GM12878 (cell line): ENCODE measurements at regions not wholly inside any gene's neighbourhood (a gene's known extent, or its start where the extent isn't known, plus 50 kb on each side); places are given as distances from the start of the nearest gene placed in this dataset.

ENCODE experiments used
- ATAC-seq: fragments of 200-7000 bp; cut with Tn5 transposase; 3 replicates; pipeline ENCODE4 v1.9.1; 2020; ENCODE audit warnings: mild to moderate bottlenecking, moderate library complexity
- BruUV-seq: library from RNA; stranded (reverse); fragments of 400-500 nt; replicated peaks from 2 replicates; lab custom pipeline; 2021; lab: Mats Ljungman, UMichigan
- CTCF ChIA-PET: fragments of 300-600 bp; sonication (Branson Sonifier 250); formaldehyde crosslinking; extraction: SDS; loops from one replicate; lab custom pipeline; 2021; ENCODE audit warnings: inconsistent platforms; lab: Yijun Ruan, JAX
- POLR2A ChIA-PET: fragments of 350-600 bp; formaldehyde crosslinking; extraction: SDS; loops from one replicate; lab custom pipeline; 2021; ENCODE audit warnings: inconsistent platforms; lab: Charles Lee
- RAD21 ChIA-PET: fragments of 300-600 bp; sonication (Branson Sonifier 250); formaldehyde crosslinking; loops from one replicate; lab custom pipeline; 2023; ENCODE audit warnings: antibody characterized with exemption; ENCODE audit not compliant: unreplicated experiment; lab: Charles Lee
- SMC1A ChIA-PET: fragments of 300-600 bp; sonication (Branson Sonifier 250); formaldehyde crosslinking; loops from one replicate; lab custom pipeline; 2023; ENCODE audit not compliant: unreplicated experiment, uncharacterized antibody; lab: Charles Lee
- DNase-seq: peaks from one replicate; pipeline ENCODE4 v3.0.0-alpha.2; 2011; ENCODE audit warnings: low read depth, low spot score
- FAIRE-seq: peaks from 3 replicates; lab custom pipeline; 2011; peaks lifted over from hg19 to GRCh38; lab: Jason Lieb, UNC
- H2AFZ ChIP-seq: 2 replicates; pipeline ENCODE4 v1.6.0; 2011; ENCODE audit warnings: low read depth, low read length, control low read depth; ENCODE audit not compliant: control insufficient read depth
- H3K27ac ChIP-seq: 2 replicates; pipeline ENCODE4 v1.5.1; 2011; ENCODE audit warnings: control low read depth; ENCODE audit not compliant: control insufficient read depth, insufficient read depth
- H3K27me3 ChIP-seq, 2 experiments: replicated peaks in 1 of 2; 2 replicates each; pipeline versions ENCODE4 v1.6.0 to v1.6.1; 2011; ENCODE audit warnings: low read length in 1 of 2; ENCODE audit not compliant: control insufficient read depth in 2 of 2, insufficient read depth in 2 of 2
- H3K36me3 ChIP-seq, 2 experiments: 2 replicates each; pipeline ENCODE4 v1.5.1; 2011; ENCODE audit warnings: low read length in 1 of 2; ENCODE audit not compliant: control insufficient read depth in 2 of 2, insufficient read depth in 2 of 2
- H3K4me1 ChIP-seq: 2 replicates; pipeline ENCODE4 v1.6.1; 2011; ENCODE audit warnings: mild to moderate bottlenecking, low read length, moderate library complexity, mixed read lengths; ENCODE audit not compliant: control insufficient read depth, insufficient read depth
- H3K4me2 ChIP-seq: 2 replicates; pipeline ENCODE4 v1.6.0; 2011; ENCODE audit warnings: control low read depth; ENCODE audit not compliant: control insufficient read depth, insufficient read depth
- H3K4me3 ChIP-seq: fragments of 200-600 bp; sonication (generic); 2 replicates; pipeline ENCODE4 v1.5.1; 2016
- H3K79me2 ChIP-seq: 2 replicates; pipeline ENCODE4 v1.6.0; 2011; ENCODE audit warnings: low read length; ENCODE audit not compliant: control insufficient read depth, insufficient read depth
- H3K9ac ChIP-seq: 2 replicates; pipeline ENCODE4 v1.8.0; 2011; ENCODE audit warnings: low read length, control low read depth, mixed read lengths; ENCODE audit not compliant: control insufficient read depth, insufficient read depth
- H3K9me3 ChIP-seq: replicated peaks from 3 replicates; pipeline ENCODE4 v1.5.1; 2011; ENCODE audit warnings: mild to moderate bottlenecking, low read length; ENCODE audit not compliant: control insufficient read depth, insufficient read depth
- H4K20me1 ChIP-seq: 2 replicates; pipeline ENCODE4 v1.6.0; 2011; ENCODE audit not compliant: control insufficient read depth, insufficient read depth
- ASH2L ChIP-seq: fragments of 300-600, 200-600 bp; sonication (generic); IDR thresholded peaks from 2 replicates; pipeline ENCODE4 v1.6.1; 2017; ENCODE audit warnings: low read depth, mild to moderate bottlenecking, borderline replicate concordance
- CHD1 ChIP-seq: IDR thresholded peaks from 2 replicates; pipeline ENCODE4 v1.6.1; 2012; ENCODE audit warnings: low read depth, low read length, improper control_type of control experiment
- DPF2 ChIP-seq: fragments of 450-650 bp; IDR thresholded peaks from 2 replicates; pipeline ENCODE4 v1.6.1; 2017; ENCODE audit warnings: mild to moderate bottlenecking
- GABPA ChIP-seq: IDR thresholded peaks from 2 replicates; pipeline ENCODE4 v1.6.1; 2014; ENCODE audit warnings: antibody characterized with exemption, low read depth, mild to moderate bottlenecking, inconsistent platforms
- GATAD2B ChIP-seq: fragments of 450-650 bp; conservative IDR thresholded peaks from 2 replicates; pipeline ENCODE4 v1.6.1; 2017; ENCODE audit warnings: low read depth, mild to moderate bottlenecking, moderate library complexity
- HCFC1 ChIP-seq: fragments of 150-350 bp; IDR thresholded peaks from 2 replicates; pipeline ENCODE4 v1.6.1; 2014; ENCODE audit warnings: low read length
- KAT2A ChIP-seq: conservative IDR thresholded peaks from 2 replicates; pipeline ENCODE4 v1.6.1; 2011; ENCODE audit warnings: low read depth, low read length; ENCODE audit not compliant: control insufficient read depth
- MEF2A ChIP-seq: IDR thresholded peaks from 2 replicates; pipeline ENCODE4 v1.6.1; 2011; ENCODE audit warnings: low read depth, mild to moderate bottlenecking, low read length, moderate library complexity; ENCODE audit not compliant: insufficient read depth
- NR2C2 ChIP-seq: IDR thresholded peaks from 2 replicates; pipeline ENCODE4 v1.6.1; 2011; ENCODE audit warnings: borderline replicate concordance, low read depth; ENCODE audit not compliant: control insufficient read depth, insufficient read length
- PML ChIP-seq: IDR thresholded peaks from 2 replicates; pipeline ENCODE4 v1.6.1; 2012; ENCODE audit warnings: low read length, inconsistent platforms
- SMC3 ChIP-seq: IDR thresholded peaks from 2 replicates; pipeline ENCODE4 v1.6.1; 2011; ENCODE audit warnings: low read length, improper control_type of control experiment, borderline replicate concordance
- TCF7 ChIP-seq: IDR thresholded peaks from 2 replicates; pipeline ENCODE4 v1.6.1; 2014; ENCODE audit warnings: antibody characterized with exemption, borderline replicate concordance
- ZNF24 ChIP-seq: fragments of 450-650 bp; IDR thresholded peaks from 2 replicates; pipeline ENCODE4 v1.6.1; 2017; ENCODE audit warnings: antibody characterized with exemption, mild to moderate bottlenecking
- ZNF274 ChIP-seq: IDR thresholded peaks from one replicate; pipeline ENCODE4 v1.8.0; 2011; ENCODE audit not compliant: insufficient read length, insufficient read depth
- ZNF384 ChIP-seq: IDR thresholded peaks from 2 replicates; pipeline ENCODE4 v1.6.1; 2012; ENCODE audit warnings: low read depth, mild to moderate bottlenecking, low read length, improper control_type of control experiment, borderline replicate concordance
- WGBS: methylation state at CpG from one replicate; pipeline ENCODE4 v1.1.6; 2016; ENCODE audit warnings: low lambda C conversion rate; ENCODE audit not compliant: insufficient replicate concordance, insufficient coverage; ENCODE audit errors: missing lambda C conversion rate; 5-methylcytosine and 5-hydroxymethylcytosine counted together
- in situ Hi-C: fragments of 300-500 bp; cut with MboI; formaldehyde crosslinking; loops from 9 replicates; pipeline ENCODE4 v1.14.3; 2018; ENCODE audit warnings: mixed read lengths
- intact Hi-C: fragments of 100-400 bp; cut with micrococcal nuclease; formaldehyde crosslinking; loops from one replicate; pipeline ENCODE4 v1.14.2; 2022; ENCODE audit not compliant: unreplicated experiment
- TF ChIP-seq, protein P1 (sequence below): IDR thresholded peaks from 2 replicates; pipeline ENCODE4 v1.6.1; 2012; ENCODE audit warnings: mild to moderate bottlenecking, low read depth, low read length
- TF ChIP-seq, protein P2 (sequence below): IDR thresholded peaks from 2 replicates; pipeline ENCODE4 v1.6.1; 2011; ENCODE audit warnings: borderline replicate concordance, low read depth, mild to moderate bottlenecking, moderate library complexity, mixed read lengths, low read length; ENCODE audit not compliant: insufficient read depth; ENCODE audit errors: extremely low read length
- TF ChIP-seq, protein P3 (sequence below): fragments of 450-650 bp; IDR thresholded peaks from 2 replicates; pipeline ENCODE4 v1.6.1; 2017; ENCODE audit warnings: mild to moderate bottlenecking

DNA sequence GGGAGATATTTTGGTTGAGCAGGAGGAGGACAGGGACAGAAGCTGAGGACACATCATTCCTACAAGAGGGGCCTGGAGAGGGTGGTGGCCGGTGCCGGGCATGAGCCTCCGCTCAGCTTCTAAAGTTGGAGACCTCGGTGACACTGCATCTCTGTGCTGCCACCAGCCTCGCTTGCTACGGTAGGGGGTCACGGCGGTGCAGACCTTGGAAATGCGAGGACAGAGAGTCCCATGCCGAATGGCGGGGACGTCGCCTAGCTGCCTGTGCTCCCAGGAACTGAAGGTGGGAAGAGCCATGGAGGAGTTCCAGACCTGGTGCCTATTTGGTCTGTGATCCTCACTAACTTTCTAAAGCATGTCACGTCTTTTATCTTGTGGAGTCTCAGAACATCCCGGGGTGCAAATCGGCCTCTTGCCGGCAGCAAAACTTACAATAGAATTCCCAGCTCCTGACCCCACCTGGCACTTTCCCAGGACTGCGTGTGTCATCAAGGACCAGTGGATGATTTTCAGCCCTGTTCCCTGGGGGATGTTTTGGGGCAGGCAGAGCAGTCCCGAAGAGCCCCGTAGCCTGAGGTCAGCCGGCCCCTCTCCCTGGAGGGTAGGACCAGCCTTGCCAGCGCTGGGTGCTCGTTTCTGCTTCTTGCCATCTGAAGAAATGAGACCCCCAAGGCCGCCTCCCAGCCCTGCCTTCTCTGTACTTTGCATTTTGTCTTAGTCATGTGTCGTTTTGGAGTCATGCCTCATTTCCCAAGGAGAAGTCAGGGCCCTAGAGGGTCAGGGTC lies 205.8 kb upstream of the SHH start:
- Histone ChIP-seq H3K27ac (no peak overlapping the region), H3K4me2 (no peak overlapping the region), H3K79me2 (no peaks in the 10 kb centered on the region), H3K4me3 (no peak overlapping the region), H3K27me3 (no peaks in the 10 kb centered on the region), H3K4me1 (no peaks in the 10 kb centered on the region), H3K9me3 (no peaks in the 10 kb centered on the region; the same call in 2 of the 3 replicates), H2AFZ (no peak overlapping the region), H3K9ac (no peak overlapping the region), H3K36me3 (no peaks in the 10 kb centered on the region), H4K20me1 (no peaks in the 10 kb centered on the region)
- WGBS: 43% methylated on average over 25 of the region's 25 CpGs
- in situ Hi-C loops (no loop called here), intact Hi-C loops (loop anchor here (2.0 kb wide), 1 partner anchor 61 kb away; no protein-coding TSS in a partner anchor)
- DNase-seq (no peak), FAIRE-seq (no peak), ATAC-seq (no peak)
- ChIA-PET POLR2A (no interaction called here), CTCF (no interaction called here), RAD21 (no interaction called here), SMC1A (no interaction called here)
- TF ChIP-seq, protein P1, sequence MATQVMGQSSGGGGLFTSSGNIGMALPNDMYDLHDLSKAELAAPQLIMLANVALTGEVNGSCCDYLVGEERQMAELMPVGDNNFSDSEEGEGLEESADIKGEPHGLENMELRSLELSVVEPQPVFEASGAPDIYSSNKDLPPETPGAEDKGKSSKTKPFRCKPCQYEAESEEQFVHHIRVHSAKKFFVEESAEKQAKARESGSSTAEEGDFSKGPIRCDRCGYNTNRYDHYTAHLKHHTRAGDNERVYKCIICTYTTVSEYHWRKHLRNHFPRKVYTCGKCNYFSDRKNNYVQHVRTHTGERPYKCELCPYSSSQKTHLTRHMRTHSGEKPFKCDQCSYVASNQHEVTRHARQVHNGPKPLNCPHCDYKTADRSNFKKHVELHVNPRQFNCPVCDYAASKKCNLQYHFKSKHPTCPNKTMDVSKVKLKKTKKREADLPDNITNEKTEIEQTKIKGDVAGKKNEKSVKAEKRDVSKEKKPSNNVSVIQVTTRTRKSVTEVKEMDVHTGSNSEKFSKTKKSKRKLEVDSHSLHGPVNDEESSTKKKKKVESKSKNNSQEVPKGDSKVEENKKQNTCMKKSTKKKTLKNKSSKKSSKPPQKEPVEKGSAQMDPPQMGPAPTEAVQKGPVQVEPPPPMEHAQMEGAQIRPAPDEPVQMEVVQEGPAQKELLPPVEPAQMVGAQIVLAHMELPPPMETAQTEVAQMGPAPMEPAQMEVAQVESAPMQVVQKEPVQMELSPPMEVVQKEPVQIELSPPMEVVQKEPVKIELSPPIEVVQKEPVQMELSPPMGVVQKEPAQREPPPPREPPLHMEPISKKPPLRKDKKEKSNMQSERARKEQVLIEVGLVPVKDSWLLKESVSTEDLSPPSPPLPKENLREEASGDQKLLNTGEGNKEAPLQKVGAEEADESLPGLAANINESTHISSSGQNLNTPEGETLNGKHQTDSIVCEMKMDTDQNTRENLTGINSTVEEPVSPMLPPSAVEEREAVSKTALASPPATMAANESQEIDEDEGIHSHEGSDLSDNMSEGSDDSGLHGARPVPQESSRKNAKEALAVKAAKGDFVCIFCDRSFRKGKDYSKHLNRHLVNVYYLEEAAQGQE: no peak
- TF ChIP-seq, protein P2, sequence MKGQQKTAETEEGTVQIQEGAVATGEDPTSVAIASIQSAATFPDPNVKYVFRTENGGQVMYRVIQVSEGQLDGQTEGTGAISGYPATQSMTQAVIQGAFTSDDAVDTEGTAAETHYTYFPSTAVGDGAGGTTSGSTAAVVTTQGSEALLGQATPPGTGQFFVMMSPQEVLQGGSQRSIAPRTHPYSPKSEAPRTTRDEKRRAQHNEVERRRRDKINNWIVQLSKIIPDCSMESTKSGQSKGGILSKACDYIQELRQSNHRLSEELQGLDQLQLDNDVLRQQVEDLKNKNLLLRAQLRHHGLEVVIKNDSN: no peak
- TF ChIP-seq, protein P3, sequence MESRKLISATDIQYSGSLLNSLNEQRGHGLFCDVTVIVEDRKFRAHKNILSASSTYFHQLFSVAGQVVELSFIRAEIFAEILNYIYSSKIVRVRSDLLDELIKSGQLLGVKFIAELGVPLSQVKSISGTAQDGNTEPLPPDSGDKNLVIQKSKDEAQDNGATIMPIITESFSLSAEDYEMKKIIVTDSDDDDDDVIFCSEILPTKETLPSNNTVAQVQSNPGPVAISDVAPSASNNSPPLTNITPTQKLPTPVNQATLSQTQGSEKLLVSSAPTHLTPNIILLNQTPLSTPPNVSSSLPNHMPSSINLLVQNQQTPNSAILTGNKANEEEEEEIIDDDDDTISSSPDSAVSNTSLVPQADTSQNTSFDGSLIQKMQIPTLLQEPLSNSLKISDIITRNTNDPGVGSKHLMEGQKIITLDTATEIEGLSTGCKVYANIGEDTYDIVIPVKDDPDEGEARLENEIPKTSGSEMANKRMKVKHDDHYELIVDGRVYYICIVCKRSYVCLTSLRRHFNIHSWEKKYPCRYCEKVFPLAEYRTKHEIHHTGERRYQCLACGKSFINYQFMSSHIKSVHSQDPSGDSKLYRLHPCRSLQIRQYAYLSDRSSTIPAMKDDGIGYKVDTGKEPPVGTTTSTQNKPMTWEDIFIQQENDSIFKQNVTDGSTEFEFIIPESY: no peak
- TF ChIP-seq ASH2L: no peak
- no peak for TF ChIP-seq PML
- TF ChIP-seq ZNF24: no peak
- TF ChIP-seq SMC3: no peak
- TF ChIP-seq GABPA: no peak
- no peak for TF ChIP-seq CHD1
- no peak for TF ChIP-seq KAT2A
- no peak for TF ChIP-seq ZNF384
- TF ChIP-seq MEF2A: no peak
- TF ChIP-seq GATAD2B: no peak
- no peak for TF ChIP-seq HCFC1
- TF ChIP-seq ZNF274: no peak
- TF ChIP-seq NR2C2: no peak
- TF ChIP-seq TCF7: no peak
- TF ChIP-seq DPF2: no peak
- no TSS peak for BruUV-seq
